ENCODE measurements at regions not wholly inside any gene's neighbourhood (a gene's known extent, or its start where the extent isn't known, plus 50 kb on each side); places are given as distances from the start of the nearest gene placed in this dataset.
"Not testable (repeated sequence)": the region's sequence is repeated elsewhere in the genome, so short reads cannot be mapped to it uniquely, and the experiment has no call there.

DNA sequence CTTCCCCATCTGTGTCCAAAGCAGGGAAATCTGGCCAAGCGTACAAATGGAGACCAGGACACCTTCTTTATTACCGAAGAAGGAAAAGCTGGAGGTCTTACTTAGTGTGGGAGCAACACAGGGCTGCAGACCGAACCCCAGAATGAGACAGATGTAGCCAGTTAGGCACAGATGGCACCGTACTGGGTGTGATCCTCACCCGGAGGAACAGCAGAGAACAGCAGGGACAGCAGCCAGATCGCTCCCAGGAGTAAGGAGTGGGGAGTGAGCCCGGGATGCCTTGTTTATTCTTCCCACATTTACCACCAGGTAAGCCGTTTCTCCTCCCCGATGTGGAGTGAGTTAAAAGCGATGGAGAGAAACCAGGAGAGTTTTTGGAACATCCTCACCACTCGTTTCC lies 150.7 kb upstream of the SPRED2 start:
- no peak for DNase-seq

DNA sequence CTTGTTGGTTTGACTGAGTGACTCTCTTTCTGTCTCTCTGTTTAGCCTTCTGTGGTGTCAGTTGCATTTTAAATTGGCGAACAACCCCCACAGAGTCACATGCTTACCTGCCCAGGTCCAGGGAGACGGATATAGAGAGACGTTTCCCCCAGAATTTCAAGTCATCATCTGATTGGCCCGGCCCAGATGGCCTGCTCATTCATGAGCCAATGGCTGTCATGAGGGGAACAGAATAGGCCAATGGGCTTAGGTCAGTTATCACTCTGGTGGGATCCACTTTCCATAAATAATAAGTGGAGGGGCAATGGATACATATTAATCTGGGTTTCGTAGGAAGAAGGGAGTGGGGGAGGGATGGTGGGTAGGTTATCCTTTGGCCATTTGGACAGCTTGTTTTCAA lies 150.0 kb upstream of the SPRED2 start:
- no peak for DNase-seq

DNA sequence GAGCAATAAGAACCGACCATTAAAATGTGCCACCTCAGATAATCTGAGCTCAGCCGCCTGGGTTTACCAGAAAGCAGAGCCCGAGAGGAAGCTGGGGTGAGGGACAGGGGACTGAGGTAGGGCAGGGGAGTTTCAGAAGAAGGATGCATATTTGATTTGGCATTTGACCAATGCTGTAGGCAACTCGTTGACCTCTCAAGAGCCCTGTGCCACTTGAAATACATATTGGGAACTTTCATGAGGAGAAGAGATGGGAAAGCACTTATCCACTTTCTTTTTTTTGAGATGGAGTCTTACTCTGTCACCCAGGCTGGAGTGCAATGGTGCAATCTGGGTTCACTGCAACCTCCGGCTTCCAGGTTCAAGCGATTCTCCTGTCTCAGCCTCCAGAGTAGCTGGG lies 148.4 kb upstream of the SPRED2 start:
- DNase-seq = no peak

DNA sequence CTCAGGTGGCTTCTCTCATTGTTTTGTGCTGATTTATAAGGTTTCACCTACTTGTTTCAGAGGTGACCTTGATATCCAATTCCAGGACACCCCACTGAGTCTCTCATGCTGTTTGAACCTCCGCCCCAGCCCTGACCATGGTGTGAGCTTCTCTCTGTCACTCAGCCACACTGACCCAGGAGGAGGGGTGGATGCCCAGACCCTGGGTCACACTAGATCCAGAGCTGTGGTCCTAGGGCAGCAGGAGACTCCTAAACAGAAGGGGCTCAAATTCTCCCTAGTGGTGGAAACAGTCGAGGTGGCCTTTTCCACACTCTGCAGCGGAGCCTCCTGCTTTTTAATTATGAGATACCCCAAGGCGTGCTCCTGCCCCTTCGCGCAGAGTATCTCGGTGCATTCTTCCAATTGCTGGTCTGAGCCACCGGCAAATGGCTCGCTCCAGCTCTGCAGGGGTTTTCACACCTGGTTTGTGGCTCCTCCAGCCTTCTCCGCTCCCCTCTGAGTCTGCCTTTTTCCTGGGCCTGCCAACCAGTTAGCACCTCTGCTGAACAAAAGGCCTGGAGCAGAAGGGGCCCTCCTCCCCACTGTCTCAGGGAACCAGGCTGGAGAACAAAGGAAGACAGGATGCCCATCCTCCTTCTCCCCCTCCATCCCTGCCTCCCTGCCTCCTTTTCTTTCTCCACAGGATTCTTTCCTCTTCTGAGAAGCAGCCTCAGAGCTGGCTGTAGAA lies 147.3 kb upstream of the SPRED2 start:
- DNase-seq = no peak

DNA sequence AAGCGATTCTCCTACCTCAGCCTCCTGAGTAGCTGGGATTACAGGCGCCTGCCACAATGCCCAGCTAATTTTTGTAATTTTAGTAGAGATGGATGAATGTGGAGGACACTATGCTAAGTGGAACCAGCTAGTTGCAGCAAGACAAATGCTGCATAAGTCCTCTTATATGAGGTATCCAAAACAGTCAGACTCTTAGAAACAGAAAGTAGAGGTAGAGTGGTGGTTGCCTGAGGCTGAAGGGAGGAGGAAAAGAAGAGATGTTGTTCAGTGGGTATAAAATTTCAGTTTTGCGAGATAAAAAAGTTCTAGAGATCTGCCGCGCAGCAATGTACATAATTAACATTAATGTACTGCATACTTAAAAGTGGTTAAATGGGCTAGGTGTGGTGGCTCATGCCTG lies 145.3 kb upstream of the SPRED2 start:
- DNase-seq = no peak

DNA sequence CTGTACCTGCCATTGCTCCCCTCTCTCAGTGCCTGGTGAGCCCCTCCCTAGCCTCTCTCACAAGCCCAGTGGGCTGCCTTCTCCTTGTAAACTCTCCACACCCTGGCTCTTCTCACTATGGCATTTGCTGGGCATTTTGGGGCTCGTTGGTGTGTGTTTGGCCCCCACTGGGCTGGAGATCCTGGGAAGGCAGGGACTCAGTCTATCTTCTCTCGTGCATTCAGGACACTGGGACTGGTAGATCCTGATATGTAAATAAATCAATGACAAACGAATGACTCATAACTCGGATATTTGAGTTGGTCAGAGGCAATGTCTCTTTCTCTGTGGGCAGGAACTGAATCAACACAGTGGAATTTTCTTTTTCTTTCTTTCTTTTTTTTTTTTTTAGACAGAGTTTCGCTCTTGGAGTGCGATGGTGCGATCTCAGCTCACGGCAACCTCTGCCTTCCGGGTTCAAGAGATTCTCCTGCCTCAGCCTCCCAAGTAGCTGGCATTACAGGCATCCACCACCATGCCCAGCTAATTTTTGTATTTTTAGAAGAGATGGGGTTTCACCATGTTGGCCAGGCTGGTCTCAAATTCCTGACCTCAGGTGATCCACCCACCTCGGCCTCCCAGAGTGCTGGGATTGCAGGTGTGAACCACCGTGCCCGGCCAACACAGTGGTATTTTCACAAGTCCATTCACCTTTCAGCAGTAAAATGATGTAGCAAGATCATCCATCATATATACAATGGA lies 144.6 kb upstream of the SPRED2 start:
- no peak for DNase-seq

DNA sequence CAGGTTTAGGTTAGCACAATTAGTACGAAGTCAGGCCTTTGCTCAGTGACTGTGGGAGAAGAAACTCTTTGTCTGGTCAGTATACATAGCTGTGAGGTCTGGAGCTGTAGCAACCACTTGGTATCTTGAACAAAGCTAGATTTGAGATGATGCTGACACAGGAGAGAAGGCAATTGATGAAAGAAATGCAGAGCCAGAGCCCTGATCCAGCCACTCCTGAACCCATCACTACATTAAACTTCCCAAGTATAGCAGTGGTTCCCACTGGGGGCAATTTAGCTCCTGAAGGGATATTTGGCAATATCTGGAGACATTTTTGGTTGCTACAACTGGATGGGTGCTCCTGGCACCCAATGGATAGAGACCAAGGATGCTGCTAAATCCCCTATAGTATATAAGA lies 143.9 kb upstream of the SPRED2 start:
- DNase-seq = no peak

DNA sequence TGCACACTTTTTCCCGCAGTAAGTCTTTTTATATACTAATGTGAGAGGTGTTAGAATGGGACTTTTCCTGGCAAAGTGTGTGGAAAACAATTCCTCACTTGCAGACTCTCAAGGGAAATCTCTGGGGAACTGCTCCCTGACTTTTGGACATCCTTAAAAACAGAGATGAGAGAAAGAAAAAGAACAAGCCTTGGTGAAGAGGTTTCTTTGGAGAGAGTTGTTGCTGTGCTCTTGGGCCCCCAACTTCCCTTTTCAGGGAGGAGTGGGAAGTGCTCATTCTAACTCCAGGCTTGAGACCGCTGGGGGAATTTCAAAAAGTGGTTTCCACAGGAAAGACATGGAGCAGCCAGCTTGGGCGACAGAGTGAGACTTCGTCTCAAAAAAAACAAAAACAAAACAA lies 142.6 kb upstream of the SPRED2 start:
- peak; percentile 74 for DNase-seq

DNA sequence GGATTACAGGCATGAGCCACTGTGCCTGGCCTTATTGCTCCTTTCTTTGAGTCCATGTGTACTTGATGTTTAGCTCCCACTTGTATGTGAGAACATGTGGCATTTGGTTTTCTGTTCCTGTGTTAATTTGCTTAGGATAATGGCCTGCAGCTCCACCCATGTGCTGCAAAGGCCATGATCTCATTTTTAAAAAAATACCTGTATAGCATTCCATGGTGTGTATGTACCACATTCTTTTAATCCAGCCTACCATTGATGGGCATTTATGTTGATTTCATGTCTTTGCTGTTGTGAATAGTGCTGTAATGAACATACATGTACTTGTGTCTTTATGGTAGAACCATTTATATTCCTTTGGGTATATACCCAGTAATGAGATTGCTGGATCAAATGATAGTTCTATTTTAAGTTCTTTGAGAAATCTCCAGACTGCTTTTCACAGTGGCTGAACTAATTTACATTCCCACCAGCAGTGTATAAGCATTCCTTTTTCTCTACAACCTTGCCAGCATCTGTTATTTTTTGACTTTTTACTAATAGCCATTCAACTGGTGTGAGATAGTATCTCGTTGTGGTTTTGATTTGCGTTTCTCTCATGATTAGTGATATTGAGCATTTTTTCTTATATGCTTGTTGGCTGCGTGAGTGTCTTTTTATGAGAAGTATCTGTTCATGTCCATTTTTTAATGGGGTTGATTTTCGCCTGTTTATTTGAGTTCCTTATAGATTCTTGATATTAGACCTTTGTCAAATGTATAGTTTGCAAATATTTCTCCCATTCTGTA lies 136.4 kb upstream of the SPRED2 start:
- DNase-seq = not testable (repeated sequence)

DNA sequence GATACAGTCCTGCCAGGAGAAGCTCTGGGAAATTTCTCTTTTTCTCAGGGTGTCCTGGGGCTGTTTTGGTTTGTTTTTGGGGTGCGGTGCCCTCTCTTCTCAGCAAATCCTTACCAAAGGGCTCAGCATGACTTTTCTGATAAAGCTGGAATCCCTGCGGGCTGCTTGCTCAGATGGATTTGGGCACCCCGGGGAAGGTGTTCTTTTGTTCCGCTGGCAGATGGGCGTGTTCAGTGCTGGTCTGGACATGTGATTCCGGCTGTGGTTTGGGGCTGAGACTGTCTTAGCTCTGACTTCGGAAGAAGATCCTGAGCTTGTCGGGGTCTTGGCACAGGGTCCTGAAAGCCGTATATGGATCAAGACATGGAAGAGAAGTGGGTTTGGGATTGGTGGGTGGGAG lies 134.2 kb upstream of the SPRED2 start:
- DNase-seq = no peak

DNA sequence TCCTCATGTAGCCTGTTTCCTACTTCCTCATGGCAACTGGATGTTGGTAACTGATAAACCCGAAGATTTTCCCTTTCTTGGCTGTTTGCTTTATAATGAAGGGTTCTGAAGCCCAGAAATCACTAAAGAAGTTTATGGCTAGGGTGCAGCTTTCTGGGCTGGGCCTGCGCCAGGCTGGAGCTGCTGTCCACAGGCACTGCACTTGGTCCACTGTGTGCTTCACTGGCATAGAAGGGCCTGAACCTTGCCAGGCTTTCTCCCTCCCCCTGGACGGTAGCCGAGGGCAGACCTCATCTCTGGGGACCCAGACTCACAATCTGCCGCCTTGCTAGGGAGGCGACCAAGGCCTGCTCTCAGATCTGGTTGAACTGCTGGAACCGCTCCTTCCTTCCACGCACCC lies 133.3 kb upstream of the SPRED2 start:
- no peak for DNase-seq

DNA sequence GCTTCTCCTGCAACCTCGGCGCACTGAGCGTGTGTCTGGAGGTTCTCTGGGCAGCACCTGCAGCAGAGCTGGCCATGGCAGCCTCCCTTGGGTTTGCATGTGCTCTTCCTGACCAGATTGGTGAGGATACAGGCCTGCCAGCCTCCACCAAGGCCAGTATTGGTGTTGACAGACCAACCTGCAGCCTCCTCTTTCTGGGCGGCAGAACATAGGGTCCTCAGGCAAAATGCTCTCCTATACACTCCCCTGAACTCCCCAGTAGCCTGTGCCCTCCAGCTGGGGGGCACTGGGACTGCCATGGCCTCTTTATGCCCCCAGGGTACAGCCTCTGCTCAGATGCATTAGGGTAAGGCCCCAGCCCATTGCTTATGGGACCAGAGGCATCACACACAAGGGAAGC lies 131.9 kb upstream of the SPRED2 start:
- DNase-seq = no peak

DNA sequence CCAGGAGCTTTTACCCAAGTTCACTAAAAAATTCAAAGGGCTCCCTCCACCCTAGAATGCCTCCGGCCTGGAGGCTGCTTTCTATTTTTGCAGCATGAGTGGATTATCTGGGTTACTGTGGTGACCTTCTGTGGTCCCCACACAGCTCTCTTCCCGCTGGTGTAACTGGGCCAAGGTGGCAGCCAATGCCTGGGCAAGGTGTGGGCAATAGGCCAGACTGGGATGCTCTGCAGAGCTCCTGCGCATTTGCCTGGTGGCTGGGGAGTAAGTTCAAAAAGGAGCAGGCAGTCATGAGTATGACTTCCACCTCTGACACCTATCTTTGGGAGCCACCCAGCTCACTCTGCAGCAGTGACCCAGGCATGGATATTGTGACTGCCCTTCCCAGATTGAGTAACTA lies 130.5 kb upstream of the SPRED2 start:
- DNase-seq = no peak

DNA sequence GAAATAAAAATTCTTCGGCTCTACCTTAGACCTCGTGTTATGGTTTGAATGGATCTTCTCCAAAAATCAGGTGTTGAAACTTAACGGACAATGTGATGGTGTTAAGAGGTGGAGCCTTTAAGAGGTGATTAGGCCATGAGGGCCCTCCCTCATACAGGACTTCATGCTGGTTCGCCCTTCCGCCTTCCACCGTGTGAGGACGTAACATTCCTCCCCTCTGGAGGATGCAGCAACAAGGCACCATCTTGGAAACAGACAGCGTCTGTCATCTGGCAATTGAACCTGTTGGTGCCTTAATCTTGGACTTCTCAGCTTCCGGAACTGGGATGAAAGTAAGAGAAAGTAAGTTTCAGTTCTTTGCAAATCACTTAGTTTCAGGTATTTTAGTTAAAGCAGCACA lies 126.3 kb upstream of the SPRED2 start:
- no peak for DNase-seq

DNA sequence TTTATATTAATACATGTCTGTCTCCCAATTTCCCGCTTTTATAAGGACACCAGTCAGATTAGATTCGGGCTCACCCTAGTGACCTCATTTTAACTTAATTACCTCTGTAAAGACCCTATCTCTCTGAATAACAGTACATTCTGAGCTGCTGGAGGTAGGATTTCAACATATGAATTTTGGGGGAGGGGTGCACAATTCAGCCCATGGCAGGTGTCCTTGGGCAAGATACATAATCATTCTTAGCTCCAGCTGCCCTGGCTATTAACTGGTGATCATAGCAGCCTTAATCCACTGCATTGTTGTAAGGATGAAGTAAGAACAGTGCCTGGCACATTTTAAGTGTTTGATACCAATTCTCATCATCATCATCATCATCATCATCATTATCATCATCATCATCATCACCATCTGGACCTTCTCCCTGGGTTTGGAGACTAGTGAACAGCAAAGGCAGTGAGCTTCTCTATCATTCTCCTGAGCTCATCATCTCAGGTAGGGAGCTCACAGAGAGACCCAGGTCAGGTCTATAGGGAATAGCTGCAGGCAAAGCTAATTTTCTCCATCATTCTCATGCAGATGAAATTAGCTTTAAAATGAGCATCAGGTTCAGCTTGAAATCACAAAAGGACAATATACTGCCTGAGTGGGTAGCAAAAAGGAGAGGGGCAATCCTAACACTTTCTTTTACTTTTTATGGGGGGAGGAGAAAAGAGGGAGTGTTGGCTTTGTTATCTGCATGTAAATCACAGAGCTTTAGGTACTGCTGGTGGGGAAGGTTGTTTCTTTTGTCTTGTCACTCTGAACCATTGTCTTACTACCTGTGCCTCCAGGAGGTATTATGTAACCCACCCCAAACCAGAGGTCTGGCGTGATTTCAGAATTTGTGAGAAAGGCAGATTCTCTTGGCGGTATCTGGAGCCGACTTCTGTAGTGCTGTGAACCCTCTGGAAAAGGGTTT lies 125.5 kb upstream of the SPRED2 start:
- no peak for DNase-seq

DNA sequence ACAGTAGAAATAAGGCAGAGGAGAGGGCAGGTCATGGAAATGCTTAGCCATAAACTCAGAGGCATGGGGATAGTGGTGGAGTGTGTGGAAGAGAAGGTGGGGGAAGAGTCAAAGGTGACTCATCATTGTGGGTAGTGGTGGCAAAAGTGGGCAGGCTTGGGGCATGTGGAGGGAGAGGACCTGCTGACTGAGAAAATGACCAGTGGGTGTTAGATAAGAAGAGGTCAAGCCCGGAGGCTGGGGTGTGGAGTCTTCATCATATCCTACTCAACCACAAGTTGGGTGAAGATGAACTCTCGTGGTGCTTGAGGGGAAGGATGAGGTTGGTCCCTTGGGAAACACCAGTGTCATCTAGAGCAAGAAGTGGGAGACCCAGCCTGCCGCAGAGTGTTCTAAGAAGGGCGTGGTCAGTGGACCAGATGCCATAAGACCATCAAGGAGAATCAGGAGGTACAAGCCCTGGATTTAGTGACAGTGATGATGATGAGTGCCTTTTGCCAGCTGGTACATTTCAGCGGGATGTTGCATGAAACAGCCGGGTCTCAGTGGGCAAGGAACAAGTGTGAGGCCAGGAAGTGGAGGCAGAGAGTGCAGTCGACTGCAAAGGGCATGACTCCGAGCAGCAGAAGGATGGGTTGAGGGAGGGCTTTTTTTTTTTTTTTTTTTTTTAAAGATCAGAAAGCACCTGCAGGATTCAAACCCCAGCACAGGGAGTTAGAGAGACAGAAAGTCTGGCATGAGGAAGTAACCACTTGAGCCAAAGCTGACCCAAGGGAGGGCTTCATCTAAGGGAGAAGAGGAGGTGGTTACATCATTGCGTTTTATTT lies 122.6 kb upstream of the SPRED2 start:
- DNase-seq = peak; percentile 86

DNA sequence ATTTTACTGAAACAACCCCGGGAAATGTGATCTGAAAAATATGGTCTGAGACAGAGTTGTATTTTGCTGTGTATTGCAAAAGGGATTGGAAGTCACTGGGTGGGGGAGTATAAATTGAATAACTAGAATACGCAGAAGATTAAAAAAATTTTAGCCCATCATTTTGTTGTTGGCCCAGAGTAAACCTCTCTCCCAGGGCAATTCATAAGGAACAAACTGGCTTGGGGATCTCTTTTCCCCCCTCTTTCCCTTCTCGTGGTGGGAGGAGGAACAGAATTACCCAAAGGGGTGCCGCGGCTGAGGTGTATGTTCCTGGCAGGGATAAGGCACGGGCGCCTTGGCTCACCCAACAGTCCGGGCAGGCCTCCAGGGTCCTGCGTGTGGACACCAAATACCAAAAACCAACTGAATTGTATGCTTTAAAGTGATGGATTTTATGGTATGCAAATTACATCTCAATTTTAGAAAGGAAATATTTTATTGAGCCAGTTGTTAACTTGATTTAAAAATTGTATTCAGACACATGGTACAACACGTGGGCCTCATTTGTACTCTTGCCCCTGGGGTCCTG lies 121.2 kb upstream of the SPRED2 start:
- DNase-seq = no peak

DNA sequence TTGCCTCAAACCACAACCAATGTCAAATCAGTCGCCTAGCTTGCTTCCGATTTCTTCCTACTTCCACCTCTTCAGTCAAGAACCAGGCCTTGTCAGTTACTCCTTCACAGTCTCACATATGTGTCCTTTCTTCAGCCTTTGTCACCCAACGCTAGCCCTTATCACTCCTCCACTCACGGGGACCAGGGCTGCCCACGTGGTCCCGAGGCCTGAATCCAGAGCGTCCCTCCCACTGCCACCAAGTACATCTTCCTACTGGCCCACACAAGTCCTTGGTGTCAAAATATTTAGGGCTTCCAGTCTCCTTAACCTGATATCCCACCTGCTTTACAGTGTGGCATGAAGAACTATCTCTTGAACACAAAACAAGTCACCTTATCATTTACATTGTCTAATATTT lies 119.1 kb upstream of the SPRED2 start:
- DNase-seq = no peak

DNA sequence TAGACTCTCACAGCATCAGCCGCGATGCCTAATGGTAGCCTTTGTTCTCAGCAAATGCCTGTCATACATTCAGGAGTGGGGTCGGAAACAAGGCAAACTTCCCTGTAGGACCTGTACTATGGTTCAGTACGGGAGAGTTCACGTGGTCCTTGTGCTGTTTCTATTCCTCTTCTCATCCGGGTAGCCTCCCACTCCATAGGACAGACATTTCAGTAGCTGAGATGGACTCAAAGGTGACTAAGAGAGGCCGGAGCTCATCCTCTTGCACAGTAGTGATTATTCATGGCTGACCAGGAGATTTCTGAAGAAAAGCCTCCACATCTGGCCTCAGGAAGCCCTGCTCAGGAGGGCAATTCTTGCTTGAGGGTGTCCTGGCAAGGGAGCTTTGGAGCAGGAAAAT lies 117.8 kb upstream of the SPRED2 start:
- DNase-seq = peak; percentile 76

DNA sequence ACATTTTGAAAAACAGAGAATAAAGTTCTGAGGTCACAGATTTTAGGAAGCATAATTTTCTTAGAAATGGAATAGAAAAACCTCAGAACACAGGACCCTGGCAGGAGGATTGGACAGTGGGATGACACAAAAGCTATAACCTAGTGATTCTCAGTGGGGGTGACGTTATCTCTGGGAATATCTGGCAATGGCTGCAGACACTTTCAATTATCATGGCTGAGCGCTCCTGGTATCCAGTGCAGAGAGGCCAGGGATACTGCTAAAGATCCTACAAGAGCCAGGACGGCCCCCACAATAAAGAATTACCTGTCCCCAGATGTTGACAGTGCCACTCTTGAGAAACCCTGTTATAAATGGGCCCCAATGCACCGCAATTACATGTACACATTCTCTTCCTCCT lies 117.2 kb upstream of the SPRED2 start:
- no peak for DNase-seq

DNA sequence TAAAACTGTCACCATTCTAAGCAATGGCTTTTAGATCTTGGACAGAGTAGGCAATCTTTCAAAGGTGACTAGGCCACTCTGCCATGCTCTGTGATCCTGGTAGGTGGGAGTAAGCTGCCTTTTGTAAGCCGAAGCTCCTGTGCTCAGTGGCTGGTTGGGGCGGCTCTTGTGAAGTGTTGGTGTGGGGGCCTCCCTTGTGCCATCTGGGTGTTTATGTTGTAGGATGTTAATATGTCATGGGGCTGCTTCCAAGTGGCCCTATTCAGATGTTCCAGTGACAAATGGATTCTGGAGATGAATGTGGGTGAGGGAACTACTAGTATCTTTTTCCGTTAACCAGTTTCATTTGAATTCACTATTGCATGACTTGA lies 116.8 kb upstream of the SPRED2 start:
- no peak for DNase-seq

Data from suppressor macrophage treated with lipopolysaccharide for 4 hours (primary cell).